ENCODE measurements at regions not wholly inside any gene's neighbourhood (a gene's known extent, or its start where the extent isn't known, plus 50 kb on each side); places are given as distances from the start of the nearest gene placed in this dataset.

GRCh38 chr1:5150191-5150590, 495.8 kb downstream of the AJAP1 start:
- POLR2A ChIA-PET, result no interaction called here
- no peak overlapping the region for H3K4me3 Mint-ChIP-seq
- peaks cover 92% of the 10 kb centered on the region for H3K9me3 Mint-ChIP-seq
- TF ChIP-seq EMX1 (CRISPR knock-in tag; IDR thresholded peaks at IDR 0.05) (no peak), ATF1 (CRISPR knock-in tag; IDR thresholded peaks at IDR 0.05) (no peak), ESRRA (CRISPR knock-in tag; IDR thresholded peaks at IDR 0.05; ENCODE audit: borderline replicate concordance) (no peak), FOXK1 (CRISPR knock-in tag; IDR thresholded peaks at IDR 0.05) (no peak), MYBL2 (CRISPR knock-in tag; IDR thresholded peaks at IDR 0.05) (no peak), TEAD1 (CRISPR knock-in tag; IDR thresholded peaks at IDR 0.05) (no peak)
- H3K36me3 Mint-ChIP-seq, result peaks cover 82% of the 10 kb centered on the region
- peaks cover 17% of the 10 kb centered on the region for H3K27me3 Mint-ChIP-seq (ENCODE audit: low read depth)
- H3K4me1 Mint-ChIP-seq, result no peaks in the 10 kb centered on the region
- DNase-seq (ENCODE audit: low spot score) (no peak), ATAC-seq (no peak)
- CTCF ChIA-PET, result no interaction called here
- no peak overlapping the region for H3K27ac Mint-ChIP-seq

GRCh38 chr1:5147806-5148205, 493.4 kb downstream of the AJAP1 start:
- peaks cover 20% of the 10 kb centered on the region for H3K27me3 Mint-ChIP-seq (ENCODE audit: low read depth)
- H3K27ac Mint-ChIP-seq, result no peak overlapping the region
- H3K36me3 Mint-ChIP-seq, result peaks cover 78% of the 10 kb centered on the region
- no peak for ATAC-seq
- peaks cover 86% of the 10 kb centered on the region for H3K9me3 Mint-ChIP-seq
- POLR2A ChIA-PET, result no interaction called here
- H3K4me1 Mint-ChIP-seq, result no peaks in the 10 kb centered on the region
- no peak for DNase-seq (ENCODE audit: low spot score)
- CTCF ChIA-PET, result no interaction called here
- TF ChIP-seq AR (CRISPR knock-in tag; IDR thresholded peaks at IDR 0.05) (no peak), SMAD3 (CRISPR knock-in tag; IDR thresholded peaks at IDR 0.05; ENCODE audit: borderline replicate concordance) (no peak), FOXK1 (CRISPR knock-in tag; IDR thresholded peaks at IDR 0.05) (no peak), TEAD1 (CRISPR knock-in tag; IDR thresholded peaks at IDR 0.05) (no peak), JUN (CRISPR knock-in tag; IDR thresholded peaks at IDR 0.05) (no peak), ATF3 (CRISPR knock-in tag; conservative IDR thresholded peaks at IDR 0.05) (no peak), CREB1 (CRISPR knock-in tag; IDR thresholded peaks at IDR 0.05) (no peak), NFYB (CRISPR knock-in tag; conservative IDR thresholded peaks at IDR 0.05; ENCODE audit: low read depth) (no peak), ZNF423 (CRISPR knock-in tag; IDR thresholded peaks at IDR 0.05) (no peak), SP1 (CRISPR knock-in tag; conservative IDR thresholded peaks at IDR 0.05) (no peak), ATF6 (CRISPR knock-in tag; IDR thresholded peaks at IDR 0.05) (no peak), E2F1 (CRISPR knock-in tag; IDR thresholded peaks at IDR 0.05) (no peak), ATF2 (CRISPR knock-in tag; IDR thresholded peaks at IDR 0.05; ENCODE audit: borderline replicate concordance, low read depth) (no peak), ATF1 (CRISPR knock-in tag; IDR thresholded peaks at IDR 0.05) (no peak)
- H3K4me3 Mint-ChIP-seq, result no peak overlapping the region

Data from WTC11 (cell line).